ENCODE measurements at regions not wholly inside any gene's neighbourhood (a gene's known extent, or its start where the extent isn't known, plus 50 kb on each side); places are given as distances from the start of the nearest gene placed in this dataset.

DNA sequence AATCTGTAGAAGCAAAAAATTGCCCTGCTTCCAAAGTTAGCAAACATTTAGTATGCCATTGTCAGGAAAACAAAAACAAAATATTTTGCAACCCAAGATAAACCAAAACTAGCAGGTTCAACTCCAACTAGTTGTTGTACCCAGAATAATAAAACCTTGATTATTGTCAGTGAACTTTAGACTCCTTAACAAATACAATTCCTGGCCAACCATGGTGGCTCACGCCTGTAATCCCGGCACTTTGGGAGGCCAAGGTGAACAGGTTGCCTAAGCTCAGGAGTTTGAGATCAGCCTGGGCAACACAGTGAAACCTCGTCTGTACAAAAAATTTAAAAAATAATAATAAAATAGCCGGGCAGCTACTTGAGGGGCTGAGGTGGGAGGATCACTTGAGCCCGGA is 53.6 kb upstream of the EPCAM start:
- DNase-seq (ENCODE audit: low spot score) = no peak

DNA sequence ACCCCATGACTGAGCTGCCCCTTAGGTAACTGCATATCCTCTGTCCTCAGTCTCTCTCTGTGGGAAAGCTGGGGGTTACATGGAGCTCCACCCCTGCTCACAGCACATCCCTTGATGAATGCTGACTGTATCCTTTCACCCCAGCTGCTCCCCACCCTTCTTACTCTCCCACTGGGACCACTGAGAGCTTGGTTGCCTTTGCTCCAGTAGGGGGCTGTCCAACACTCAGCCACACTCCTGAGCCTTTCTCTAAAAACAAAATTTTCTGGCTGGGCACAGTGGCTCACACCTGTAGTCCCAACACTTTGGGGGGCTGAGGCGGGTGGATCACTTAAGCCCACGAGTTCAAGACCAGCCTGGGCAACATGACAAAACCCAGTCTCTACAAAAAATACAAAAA is 55.4 kb upstream of the EPCAM start:
- no peak for DNase-seq (ENCODE audit: low spot score)

DNA sequence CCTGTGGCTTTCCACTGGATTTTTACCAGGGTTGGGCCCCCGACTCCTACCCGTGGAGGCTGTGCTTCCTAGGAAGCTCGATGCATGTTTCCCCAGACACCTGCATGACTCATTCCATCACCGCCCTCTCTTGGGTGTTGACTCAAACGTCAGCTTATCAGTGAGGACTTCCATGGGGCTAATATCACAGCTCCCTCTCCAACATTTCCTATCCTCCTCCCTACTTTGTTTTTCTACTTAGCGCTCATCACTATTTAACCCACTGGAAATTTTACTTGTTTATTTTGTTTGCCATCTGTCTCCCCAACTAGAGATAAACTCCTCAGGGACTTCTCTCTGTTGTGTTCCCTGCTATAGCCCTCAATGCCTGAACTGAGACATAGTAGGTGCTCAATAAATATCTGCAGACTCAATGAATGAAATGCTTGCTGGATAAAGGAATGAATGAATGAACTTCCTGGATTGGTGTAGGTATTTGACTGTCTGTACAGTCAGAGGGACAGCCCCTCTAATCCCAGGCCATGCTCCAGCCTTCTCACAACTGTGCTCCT is 55.9 kb upstream of the EPCAM start:
- DNase-seq (ENCODE audit: low spot score) = no peak

DNA sequence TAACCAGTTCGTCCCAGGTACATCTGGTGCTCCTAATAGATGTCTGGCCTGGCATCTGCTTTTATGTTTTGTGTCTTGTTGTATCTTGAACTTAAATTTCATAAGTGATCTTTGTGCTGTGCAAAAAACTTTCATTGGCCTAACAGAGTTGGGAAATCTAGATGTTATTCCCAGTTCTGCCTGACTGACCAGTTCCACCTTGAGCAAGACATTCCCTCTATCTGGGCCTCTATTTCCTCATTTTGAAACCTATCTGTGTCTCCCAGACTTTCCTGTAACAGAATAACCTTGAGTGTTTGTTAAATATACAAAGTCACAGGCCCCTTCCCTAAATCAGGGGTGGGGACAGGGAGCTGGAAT is 56.6 kb upstream of the EPCAM start:
- DNase-seq (ENCODE audit: low spot score) = no peak

DNA sequence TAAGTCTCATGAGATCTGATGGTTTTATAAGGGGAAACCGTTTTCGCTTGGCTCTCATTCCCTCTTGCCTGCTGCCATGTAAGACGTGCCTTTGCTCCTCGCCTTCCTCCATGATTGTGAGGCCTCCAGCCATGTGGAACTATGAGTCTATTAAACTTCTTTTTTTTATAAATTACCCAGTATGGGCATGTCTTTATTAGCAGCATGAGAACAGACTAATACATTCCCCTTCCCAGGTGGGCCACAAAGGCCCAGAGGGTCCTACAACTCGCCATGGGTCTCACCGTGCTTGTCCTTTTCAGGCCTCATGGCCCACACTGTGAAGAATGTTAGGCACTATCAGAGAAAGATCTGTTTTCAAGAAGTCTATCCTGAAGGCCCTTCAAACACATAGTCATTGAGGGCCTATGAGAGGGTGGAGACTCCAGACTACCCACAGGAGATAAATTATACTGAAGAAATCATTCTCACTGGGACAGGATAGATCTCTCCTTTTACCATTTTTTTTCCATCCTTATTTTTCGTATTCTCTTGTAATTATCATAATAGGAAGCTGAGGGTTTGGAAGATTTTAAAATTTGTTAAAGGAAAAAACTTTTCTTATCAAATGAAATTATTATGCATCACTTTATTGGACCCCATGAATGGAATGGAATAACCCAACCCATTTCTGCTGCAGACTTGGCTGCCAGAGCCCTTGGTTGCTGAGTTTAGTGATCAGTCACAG is 57.2 kb upstream of the EPCAM start:
- no peak for DNase-seq (ENCODE audit: low spot score)

DNA sequence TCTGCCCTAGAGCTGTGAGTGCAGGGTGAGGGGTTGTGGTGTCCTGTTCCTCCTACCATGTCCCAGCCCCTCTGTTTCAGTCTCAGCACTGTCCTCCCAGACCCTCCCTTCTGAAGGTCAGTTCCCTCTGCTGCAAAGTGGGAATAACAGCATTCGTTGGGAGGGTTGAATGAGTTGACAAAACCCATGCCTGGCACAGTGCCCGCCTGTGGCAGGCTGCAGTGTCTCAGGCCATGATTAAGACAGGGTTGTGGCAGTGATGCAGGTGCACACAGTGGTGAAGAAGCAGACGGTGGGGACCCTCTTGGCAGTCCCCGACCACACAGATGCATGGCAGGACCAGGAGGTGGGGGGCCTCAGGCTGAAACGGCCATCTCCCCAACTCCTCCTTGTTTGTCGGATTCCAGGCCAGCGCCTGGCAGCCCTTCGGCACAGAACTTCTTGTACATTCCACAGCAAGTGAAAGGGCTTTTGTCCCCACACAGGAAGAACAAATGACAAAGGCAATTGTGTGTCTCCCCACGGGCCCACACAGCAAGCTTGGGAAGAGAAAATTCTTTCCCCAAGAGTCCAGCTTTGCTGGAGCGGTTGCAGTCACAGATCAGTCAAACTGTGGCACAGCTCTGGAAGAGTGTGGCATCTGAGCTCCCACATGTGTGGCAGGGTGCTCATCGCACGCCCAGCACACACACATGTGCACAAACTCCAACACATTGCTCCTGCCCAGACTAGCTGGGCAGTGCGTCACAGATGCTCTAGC is 58.1 kb upstream of the EPCAM start:
- DNase-seq (ENCODE audit: low spot score) = no peak

DNA sequence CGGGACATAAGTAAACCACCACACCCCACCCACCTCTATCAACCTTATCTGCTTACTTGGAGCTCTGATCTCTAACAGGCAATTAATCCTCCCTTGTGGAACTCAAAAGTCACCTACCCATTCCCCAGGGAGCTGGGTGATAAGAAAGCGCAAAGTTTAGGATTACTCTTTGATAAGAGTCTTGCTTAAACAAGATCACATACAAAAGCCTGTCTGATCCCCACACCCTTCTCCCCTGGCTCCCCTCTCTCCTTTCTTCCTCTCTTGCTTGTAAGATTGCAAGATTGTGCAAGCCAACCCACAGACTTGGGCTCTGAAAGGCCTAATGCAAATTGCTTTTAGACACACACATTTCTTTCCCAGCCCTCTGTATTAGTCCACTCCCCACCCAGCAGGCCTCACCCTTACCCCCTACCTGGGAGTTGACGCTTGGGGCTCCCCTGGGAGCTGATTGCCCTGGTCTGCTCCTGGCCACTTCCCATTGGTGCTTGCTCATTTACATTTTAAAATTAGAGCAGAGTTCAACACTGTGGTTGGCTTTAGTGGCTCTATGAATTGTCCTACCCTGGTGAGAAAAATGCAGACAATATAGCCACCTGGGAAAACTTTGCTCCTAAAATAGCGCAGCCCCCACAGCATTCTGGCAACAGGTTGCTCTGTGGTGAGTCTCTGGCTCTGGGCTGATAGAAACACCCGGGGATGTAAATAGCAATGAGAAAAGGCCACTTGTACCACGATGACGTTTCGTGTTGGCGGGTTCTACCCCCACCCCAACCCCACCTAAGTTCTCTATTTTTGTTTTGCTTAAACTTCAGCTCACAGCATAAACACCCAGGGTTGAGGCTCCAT is 58.9 kb upstream of the EPCAM start:
- no peak for DNase-seq (ENCODE audit: low spot score)

DNA sequence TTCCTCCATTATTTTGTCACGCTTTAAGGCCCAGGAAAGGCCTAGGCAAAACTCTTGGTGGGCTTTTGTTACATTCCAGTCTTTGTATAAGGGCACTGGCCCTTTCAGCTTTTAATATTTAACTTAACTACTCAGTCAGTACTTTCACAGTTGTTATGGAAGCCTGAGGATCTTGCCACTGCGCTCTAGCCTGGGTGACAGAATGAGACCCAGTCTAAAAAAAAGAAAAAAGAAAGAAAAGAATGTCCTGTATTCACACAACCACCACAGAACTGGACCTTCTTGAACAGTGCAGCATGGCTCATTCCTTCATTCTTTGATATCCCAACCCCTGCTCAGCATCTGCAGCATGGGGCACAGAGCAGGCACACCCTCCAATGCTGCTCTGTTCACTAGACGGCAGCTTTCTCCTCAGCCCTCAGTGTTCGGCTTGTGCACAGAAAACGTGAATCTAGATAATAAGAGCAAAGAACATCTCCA is 59.6 kb upstream of the EPCAM start:
- DNase-seq (ENCODE audit: low spot score) = no peak

DNA sequence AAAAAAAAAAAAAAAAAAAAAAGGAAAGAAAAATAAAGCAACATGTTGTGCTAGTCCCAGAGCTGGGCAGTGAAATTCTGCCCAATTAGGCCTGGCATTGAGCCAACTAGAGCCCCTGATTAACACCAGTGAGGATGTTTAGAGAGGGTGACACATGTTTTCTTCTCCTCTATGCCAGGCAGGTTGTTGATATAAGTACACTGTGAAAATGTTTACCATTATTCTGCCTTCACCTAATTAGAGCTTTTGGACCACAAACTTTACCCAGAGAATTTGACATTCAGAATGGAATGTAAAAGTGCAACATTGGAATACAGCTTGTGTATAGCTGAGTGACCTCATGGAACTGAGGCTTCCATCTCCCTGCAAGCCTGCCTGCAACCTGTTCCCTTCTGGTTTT is 62.0 kb upstream of the EPCAM start:
- DNase-seq (ENCODE audit: low spot score) = no peak

DNA sequence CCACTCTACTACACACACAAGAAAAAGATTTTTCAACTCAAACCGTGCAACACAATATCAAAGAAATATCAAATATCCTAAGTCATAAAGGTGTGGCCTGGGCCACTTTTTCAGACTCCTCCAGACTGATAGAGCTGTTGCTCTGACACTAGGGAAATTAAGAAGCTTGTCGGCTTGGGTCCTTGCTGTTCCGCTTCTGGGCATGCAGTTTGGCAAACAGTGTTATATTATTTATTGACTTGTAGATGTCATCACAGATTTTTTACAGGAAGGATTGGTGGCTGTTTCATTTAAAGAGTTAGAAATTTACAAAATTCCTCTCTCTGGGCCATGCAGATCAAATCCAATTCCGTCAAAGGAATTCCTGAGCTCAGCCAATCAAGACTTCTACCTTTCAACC is 64.5 kb upstream of the EPCAM start:
- DNase-seq (ENCODE audit: low spot score) = no peak

DNA sequence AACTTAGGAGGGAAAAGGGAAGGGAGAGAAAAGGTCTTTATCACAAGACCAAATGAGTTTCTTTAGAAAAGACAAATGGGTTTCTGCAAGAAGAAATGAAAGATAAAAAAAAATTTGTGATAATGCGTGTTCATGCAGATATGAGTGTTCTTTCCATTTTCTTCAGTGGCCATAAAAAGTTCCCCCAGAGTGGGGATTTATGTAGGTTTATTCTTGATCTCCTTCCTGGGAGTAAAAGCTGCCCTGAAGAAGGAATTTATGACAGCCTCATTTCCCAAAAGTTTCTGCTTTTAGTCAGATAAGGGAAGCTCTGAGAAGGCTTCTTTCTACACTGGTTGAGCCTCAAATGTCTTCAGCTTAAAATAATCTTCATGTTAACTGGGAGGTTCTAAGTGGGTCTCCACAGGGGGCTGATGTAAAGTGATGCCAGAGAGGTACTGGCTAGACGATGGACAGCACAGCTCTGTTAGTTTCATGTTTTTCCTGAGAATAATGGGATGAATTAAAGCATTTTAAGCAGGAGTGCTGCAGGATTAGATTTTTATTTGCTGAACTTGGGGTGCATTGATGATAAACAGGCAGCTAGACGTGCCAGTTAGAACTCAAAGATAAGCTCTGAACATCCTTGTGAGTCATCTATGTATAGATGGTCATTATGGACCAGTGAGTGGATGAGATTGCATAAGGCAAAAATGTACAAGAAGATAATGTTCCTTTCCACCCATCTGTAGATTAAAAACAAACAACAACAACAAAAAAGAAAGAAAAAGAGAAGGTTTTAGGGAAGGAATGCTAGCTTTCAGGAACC is 65.6 kb upstream of the EPCAM start:
- DNase-seq (ENCODE audit: low spot score) = no peak

DNA sequence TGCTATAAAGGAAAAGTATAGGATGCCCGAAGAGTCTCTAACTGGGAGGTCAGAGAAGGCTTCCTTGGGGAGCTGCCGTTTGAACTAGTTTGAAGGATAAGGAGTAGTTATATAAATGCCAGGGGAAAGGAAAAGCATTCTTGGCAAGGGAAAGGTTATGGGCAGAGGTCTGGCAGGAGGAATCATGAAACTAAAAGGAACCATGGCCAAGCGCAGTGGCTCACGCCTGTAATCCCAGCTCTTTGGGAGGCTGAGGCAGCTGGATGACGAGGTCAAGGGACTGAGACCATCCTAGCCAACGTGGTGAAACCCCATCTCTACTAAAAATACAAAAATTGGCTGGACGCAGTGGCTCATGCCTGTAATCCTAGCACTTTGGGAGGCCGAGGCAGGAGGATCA is 66.8 kb upstream of the EPCAM start:
- no peak for DNase-seq (ENCODE audit: low spot score)

DNA sequence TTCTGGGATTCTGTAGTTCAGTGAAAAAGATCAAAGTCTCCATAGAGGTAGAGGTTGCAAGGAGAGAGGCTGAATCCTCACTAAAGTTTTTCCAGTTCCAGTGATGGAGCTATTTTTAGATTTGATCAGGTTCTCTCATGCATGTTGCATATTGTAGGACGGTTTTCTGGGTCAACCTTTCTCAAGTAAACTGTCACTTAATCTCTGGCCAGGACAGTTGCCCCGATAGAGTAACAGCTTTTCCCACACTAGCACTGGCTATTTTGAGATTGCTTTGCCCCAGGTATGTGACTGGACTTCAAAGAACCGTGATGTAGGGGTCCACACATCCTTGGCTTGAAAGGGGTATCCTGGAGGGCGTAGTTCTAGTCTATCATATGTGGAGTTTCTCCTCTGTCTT is 67.4 kb upstream of the EPCAM start:
- no peak for DNase-seq (ENCODE audit: low spot score)

DNA sequence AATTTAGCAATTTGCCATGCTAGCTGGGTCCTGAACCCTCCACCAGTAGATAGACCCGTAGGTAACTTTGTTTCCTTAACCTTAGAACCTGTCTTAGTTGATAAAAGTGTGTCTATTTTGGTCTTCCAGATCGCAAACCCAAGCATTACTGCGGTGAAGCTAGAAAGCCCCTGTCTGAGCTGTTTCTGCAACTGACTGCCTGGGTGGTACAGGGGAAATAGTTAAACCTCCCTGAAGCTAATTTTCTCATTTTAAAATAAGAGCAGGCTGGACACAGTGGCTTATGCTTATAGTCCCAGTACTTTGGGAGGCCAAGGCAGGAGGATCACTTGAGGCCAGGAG is 67.9 kb upstream of the EPCAM start:
- no peak for DNase-seq (ENCODE audit: low spot score)

DNA sequence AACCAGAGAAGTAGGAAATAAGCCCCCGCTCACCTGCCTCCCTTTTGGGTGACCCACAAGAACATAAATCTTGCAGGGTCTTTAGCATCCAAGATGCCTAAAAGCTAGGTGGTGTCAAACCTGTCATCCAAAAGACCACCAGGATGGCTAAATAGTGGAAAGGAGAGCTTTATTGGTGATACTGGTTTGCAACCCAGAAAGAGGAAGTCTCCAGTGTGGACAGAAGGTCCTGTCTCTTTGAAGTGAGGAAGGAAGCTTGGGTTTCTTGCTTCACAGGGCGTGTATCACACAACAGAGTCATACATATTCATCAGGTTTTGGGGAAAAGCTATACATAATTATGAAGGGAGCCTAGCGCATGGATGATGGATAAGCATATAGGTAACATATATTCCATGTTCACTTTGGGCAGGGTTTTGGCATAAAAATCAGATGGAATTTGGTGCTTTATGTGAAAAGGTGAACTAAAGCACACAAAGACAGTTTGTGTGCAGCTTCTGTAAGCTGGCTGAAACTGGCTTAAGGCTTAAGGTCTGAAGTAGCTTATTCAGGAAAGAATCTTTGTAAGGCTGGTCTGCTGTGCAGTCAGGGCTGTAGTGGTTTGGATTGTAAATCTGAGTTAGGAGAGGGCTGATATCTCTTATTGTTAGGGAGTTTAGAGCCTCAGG is 68.4 kb upstream of the EPCAM start:
- no peak for DNase-seq (ENCODE audit: low spot score)

DNA sequence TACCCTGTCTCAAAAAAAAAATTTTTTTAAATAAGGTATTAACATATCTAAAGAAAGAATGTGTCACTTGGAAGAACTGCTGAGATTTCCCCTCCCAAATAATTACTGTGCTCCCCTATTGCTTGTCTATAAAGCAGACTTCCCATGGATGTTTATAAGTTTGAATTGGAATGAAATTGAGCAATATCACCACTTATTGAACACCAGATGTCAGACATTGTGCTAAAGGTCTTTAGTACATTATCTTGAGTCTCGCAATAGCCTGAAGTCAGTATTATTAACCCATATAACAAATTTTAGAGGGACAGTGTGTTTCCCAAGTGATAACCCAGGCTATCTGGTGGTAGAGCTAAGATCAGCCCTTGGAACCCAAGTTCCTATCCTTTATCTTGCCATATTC is 69.0 kb upstream of the EPCAM start:
- DNase-seq (ENCODE audit: low spot score) = no peak

DNA sequence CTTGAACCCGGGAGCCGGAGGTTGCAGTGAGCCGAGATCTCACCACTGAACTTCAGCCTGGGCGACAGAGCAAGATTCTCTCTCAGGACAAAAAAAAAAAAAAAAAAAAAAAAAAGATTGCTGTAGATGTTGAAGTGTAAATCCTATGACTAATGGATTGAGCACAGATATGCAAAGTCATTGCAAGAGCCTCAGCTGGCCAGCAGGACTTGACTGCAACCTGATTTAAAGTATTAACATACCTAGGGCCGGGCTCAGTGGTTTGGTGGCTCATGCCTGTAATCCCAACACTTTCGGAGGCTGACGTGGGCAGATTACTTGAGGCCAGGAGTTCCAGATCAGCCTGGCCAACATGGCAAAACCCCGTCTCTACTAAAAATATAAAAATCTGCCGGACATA is 69.6 kb upstream of the EPCAM start:
- no peak for DNase-seq (ENCODE audit: low spot score)

DNA sequence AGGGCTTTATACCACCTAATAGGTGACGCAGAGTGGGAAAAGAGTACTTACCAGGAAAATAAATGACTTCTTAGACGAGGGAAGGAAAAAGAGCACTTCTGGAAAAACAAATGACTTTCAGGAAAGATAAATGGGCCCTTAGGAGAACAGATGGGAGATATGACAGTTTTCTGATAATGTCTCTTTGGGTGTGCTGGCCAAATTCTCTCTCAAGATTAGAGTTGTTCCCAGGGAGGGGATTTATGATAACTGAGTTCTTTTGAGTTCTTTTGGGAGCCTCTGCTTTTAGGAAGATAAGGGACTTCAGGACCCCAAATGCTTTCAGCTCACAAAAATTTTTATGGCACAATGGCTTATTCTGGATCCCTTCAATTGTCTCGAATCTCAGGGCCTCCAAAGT is 70.3 kb upstream of the EPCAM start:
- DNase-seq (ENCODE audit: low spot score) = no peak

DNA sequence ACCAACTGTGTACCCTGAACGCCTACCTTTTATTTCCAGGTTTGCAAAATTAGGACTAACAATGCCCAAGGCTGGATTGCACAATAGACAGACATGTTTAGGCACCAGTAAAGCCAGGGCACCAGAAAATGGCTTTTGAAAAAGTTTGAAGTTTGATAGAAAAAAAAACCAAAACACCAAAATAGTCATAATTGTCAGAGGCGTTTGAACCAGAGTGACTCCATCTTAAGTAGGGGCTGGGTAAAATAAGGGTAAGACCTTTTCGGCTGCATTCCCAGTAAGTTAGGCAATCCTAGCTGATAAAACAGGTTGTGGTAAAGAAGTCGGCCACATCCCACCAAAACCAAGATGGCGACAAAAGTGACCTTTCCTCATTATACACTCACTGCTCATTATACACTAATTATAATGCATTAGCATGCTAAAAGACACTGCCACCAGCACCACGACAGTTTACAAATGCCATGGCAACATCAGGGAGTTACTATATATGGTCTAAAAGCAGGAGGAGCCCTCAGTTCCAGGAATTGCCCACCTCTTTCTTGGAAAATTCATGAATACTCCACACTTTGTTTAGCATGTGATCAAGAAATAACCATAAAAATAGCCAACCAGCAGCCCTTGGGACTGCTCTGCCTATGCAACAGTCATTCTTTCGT is 71.2 kb upstream of the EPCAM start:
- DNase-seq (ENCODE audit: low spot score) = no peak

DNA sequence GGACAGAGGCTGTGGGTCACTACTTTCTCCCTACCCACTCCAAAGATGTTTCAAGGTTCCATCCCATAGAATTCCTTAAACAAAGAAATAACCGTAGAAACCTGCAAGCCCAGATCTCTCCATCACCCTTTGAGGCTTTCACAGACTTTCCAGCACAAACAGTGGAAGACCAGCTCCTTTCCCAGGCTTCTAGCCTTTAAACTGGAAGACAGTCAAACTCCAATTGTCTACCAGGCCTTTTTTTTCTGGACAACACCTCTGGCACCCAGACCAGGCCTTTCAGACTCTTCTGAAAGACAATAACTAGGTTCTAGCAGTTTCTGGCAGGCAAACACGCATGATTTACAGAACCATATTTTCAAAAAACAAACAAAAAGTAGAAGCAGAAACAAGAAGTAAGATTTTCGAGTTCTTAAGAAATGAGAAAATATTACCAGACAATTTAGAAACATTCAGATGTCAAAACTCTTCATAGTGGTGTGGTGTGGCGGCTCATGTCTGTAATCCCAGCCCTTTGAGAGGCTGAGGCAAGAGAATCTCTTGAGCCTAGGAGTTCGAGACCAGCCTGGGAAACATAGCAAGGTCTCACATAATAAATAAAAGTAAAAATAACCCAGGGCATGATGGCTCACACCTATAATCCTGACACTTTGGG is 73.0 kb upstream of the EPCAM start:
- no peak for DNase-seq (ENCODE audit: low spot score)
